Psoas muscle (tissue), 7 donors: ENCODE measurements at regions not wholly inside any gene's neighbourhood (a gene's known extent, or its start where the extent isn't known, plus 50 kb on each side); places are given as distances from the start of the nearest gene placed in this dataset.

Experiments
- ATAC-seq, 4 donors: fragments of 200-7000 bp; cut with Tn5 transposase; one replicate each; pipeline ENCODE4 v1.9.1; 2020; ENCODE audit warnings: moderate library complexity in 3 of 4, mild to moderate bottlenecking in 2 of 4
- DNase-seq, 2 donors: peaks; one replicate each; pipeline ENCODE4 v3.0.0-alpha.2; 2020
- H3K27ac ChIP-seq: fragments of 200-600 bp; one replicate; pipeline ENCODE4 v1.8.0; 2022
- H3K27me3 ChIP-seq, 3 donors: fragments of 200-600 bp in 1 of 3; one replicate each; pipeline versions ENCODE4 v1.6.1 to v1.8.0; 2013 to 2022; ENCODE audit warnings: low read length in 2 of 3, mild to moderate bottlenecking in 2 of 3, moderate library complexity in 1 of 3; ENCODE audit not compliant: insufficient read depth in 3 of 3
- H3K36me3 ChIP-seq, 2 donors: fragments of 200-600 bp in 1 of 2; one replicate each; pipeline versions ENCODE4 v1.6.1 to v1.8.0; 2013 to 2022; ENCODE audit warnings: low read depth in 1 of 2, mild to moderate bottlenecking in 1 of 2, moderate library complexity in 1 of 2; ENCODE audit not compliant: insufficient read depth in 1 of 2
- H3K4me1 ChIP-seq: fragments of 200-600 bp; one replicate; pipeline ENCODE4 v1.8.0; 2022
- H3K4me3 ChIP-seq: fragments of 200-600 bp; one replicate; pipeline ENCODE4 v1.8.0; 2022; ENCODE audit warnings: mild to moderate bottlenecking
- H3K9me3 ChIP-seq: fragments of 200-600 bp; one replicate; pipeline ENCODE4 v1.8.0; 2022
- CTCF ChIP-seq: fragments of 200-600 bp; IDR thresholded peaks from one replicate; pipeline ENCODE4 v1.8.0; 2022; ENCODE audit warnings: antibody characterized with exemption
- WGBS, 3 donors: extraction: QIAGEN DNeasy Blood & Tissue Kit; methylation state at CpG; one replicate each; pipeline versions ENCODE4 v1.1.6 to v1.1.7; 2013; 5-methylcytosine and 5-hydroxymethylcytosine counted together
- intact Hi-C, 2 donors: fragments of 100-400 bp; cut with DNase I; formaldehyde crosslinking; loops; one replicate each; pipeline versions ENCODE4 v1.11.0 to v1.14.2; 2022
- donor health status: healthy with polysubstance abuse.
- donor health status: DM: no; HTN: no; CAD: no; lungs with moderate emphysema.
- donor health status: Bipolar disorder and iron deficiency.
- donor health status: healthy.
- donor health status: DM: yes; HTN: yes; CAD: no.
- donor health status: DM: no; HTN: no; CAD: no.
- donor health status: DM: yes; HTN: yes; CAD: no.

GRCh38 chr2:5173876-5174535 is 518.2 kb upstream of the SOX11 start:
- intact Hi-C loops: no loop called here
- no peak for TF ChIP-seq CTCF
- no peaks in the 10 kb centered on the region for H3K4me1 ChIP-seq

DNA sequence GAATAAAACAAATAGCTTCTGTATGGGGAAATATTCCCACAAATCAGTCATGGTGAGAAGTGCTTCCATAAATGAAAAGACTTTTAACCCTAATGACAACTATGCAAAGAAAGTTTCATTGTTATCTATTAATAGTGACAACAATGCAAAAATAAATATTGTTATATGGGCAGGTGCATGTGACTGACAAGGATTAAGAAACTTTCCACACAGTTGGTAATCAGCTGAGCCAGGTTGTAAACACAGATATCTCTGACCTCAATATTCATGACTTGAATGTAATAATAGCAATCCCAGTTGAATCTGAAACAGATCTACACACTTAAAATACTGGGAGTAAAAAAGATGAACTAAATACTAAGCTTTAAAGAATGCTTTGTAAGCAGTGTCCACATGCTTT is 517.0 kb upstream of the SOX11 start:
- H3K27ac ChIP-seq: no peak overlapping the region
- peak in 3 of 4 donors; percentile 55 to 71 (median 61) for ATAC-seq
- H3K9me3 ChIP-seq: no peaks in the 10 kb centered on the region
- no peak for TF ChIP-seq CTCF
- no peak overlapping the region for H3K4me3 ChIP-seq
- intact Hi-C loops: no loop called here
- H3K36me3 ChIP-seq: no peaks in the 10 kb centered on the region
- H3K27me3 ChIP-seq: no peaks in the 10 kb centered on the region
- DNase-seq: no peak
- H3K4me1 ChIP-seq: no peaks in the 10 kb centered on the region

More at GRCh38 chr2:5173876-5174535, 518.2 kb upstream of the SOX11 start:
- Histone ChIP-seq H3K27ac (no peak overlapping the region), H3K27me3 (no peaks in the 10 kb centered on the region), H3K9me3 (no peaks in the 10 kb centered on the region), H3K36me3 (no peaks in the 10 kb centered on the region), H3K4me3 (no peak overlapping the region)
- no peak for ATAC-seq
- DNase-seq: no peak
- WGBS, 3 donors: 85 to 88% (median 86%) methylated on average over 2 of the region's 2 CpGs

GRCh38 chr2:5176764-5177163 is 515.4 kb upstream of the SOX11 start:
- H3K4me3 ChIP-seq: no peak overlapping the region
- no peak overlapping the region for H3K27ac ChIP-seq
- WGBS, 3 donors: 65 to 74% (median 70%) methylated on average over 4 of the region's 4 CpGs
- H3K36me3 ChIP-seq: no peaks in the 10 kb centered on the region
- no peak for ATAC-seq
- intact Hi-C loops: no loop called here
- no peaks in the 10 kb centered on the region for H3K27me3 ChIP-seq
- TF ChIP-seq CTCF: no peak
- H3K9me3 ChIP-seq: no peaks in the 10 kb centered on the region
- no peak for DNase-seq
- H3K4me1 ChIP-seq: no peaks in the 10 kb centered on the region

DNA sequence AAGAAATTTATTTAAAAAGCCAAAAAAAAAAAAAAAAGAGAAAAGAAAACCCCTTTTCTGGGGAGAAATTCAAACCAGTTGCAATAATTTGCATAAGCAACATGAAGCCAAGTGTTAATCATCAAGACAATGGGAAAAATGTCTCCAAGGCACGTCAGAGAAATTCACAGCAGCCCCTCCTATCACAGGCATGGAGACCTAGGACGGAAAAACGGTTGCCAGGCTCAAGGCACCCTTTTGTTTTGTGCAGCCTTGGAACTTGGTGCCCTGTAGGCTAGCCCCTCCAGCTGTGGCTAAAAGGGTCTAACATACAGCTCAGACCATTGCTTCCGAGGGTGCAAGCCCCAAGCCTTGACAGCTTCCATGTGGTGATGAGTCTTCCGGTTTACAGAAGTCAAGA is 509.2 kb upstream of the SOX11 start:
- Histone ChIP-seq H3K27ac (no peak overlapping the region), H3K4me1 (no peaks in the 10 kb centered on the region), H3K9me3 (no peaks in the 10 kb centered on the region), H3K36me3 (no peaks in the 10 kb centered on the region), H3K27me3 (no peaks in the 10 kb centered on the region), H3K4me3 (no peak overlapping the region)
- DNase-seq (no peak), ATAC-seq (no peak)
- no peak for TF ChIP-seq CTCF
- WGBS, 3 donors: 85% methylated on average over 5 of the region's 5 CpGs
- intact Hi-C loops: no loop called here

DNA sequence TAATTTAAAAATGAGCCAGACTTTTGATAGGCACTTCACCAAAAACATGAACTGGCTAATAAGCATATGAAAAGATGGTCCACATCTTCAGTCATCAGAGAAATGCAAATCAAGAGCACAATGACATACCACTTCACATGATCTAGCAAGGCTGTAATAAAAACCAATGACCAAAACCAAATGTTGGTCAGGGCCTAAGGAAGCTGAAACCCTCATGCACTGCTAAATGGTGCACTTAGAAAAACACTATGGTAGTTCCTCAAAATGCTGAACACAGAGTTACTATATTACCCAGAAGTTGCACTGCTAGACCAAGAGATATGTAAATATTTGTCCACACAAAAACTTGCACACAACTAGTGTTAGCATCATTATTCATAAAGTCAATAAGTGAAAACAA is 504.9 kb upstream of the SOX11 start:
- ATAC-seq (no peak), DNase-seq (no peak)
- no peaks in the 10 kb centered on the region for H3K27me3 ChIP-seq
- intact Hi-C loops: no loop called here
- no peaks in the 10 kb centered on the region for H3K36me3 ChIP-seq
- no peaks in the 10 kb centered on the region for H3K4me1 ChIP-seq
- no peak for TF ChIP-seq CTCF
- H3K4me3 ChIP-seq: no peak overlapping the region
- no peak overlapping the region for H3K27ac ChIP-seq
- H3K9me3 ChIP-seq: no peaks in the 10 kb centered on the region
